ENCODE measurements at regions not wholly inside any gene's neighbourhood (a gene's known extent, or its start where the extent isn't known, plus 50 kb on each side); places are given as distances from the start of the nearest gene placed in this dataset.

DNA sequence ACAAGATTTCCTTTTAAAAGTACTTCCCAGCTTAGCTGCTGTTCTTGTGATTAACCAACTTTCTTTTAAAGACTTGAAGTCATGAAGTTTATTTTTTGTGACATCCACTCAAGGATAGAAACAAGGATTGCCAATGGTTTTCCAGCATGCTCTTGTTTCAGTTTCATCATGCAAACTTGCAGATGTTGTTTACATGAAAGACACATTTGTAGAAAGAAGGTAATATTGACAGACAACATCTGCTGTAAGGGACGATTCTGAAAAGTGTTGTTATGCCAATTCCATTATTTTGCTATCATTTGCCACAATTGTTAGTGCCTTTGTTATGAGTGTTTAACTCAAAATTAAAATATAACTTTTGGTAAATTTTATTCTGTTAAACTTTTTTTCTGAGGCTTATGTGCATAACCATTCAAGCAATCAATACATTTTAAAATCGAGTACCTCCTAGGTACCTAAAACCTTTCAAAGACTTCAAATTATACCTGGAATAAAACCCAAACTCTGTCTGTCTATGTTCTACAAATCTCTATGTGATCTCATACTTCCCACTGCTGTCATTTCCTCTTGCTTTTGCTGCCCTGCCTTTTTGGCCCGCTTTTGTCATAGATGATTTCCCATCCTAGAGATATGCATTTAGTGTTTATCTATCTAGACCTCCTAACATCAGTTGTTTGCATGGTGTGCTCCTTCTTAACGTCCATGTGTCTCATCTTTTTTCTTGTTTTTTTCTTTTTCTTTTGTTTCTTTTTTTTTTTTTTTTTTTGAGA lies 630.4 kb downstream of the NR2F2 start:
- no peak overlapping the region for H3K4me3 ChIP-seq
- 89 to 91% methylated on average over 4 of the region's 4 CpGs for WGBS, 2 donors
- TF ChIP-seq, protein P1, sequence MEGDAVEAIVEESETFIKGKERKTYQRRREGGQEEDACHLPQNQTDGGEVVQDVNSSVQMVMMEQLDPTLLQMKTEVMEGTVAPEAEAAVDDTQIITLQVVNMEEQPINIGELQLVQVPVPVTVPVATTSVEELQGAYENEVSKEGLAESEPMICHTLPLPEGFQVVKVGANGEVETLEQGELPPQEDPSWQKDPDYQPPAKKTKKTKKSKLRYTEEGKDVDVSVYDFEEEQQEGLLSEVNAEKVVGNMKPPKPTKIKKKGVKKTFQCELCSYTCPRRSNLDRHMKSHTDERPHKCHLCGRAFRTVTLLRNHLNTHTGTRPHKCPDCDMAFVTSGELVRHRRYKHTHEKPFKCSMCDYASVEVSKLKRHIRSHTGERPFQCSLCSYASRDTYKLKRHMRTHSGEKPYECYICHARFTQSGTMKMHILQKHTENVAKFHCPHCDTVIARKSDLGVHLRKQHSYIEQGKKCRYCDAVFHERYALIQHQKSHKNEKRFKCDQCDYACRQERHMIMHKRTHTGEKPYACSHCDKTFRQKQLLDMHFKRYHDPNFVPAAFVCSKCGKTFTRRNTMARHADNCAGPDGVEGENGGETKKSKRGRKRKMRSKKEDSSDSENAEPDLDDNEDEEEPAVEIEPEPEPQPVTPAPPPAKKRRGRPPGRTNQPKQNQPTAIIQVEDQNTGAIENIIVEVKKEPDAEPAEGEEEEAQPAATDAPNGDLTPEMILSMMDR (IDR thresholded peaks at IDR 0.05): no peak
- TF ChIP-seq POLR2A (IDR thresholded peaks at IDR 0.05) (no peak), EP300 (IDR thresholded peaks at IDR 0.05) (no peak)
- no peaks in the 10 kb centered on the region for H3K9me3 ChIP-seq
- no peaks in the 10 kb centered on the region for H3K36me3 ChIP-seq
- no peak for DNase-seq (ENCODE audit: low spot score in 2 of 2)
- no peak overlapping the region for H3K27ac ChIP-seq
- no peaks in the 10 kb centered on the region for H3K4me1 ChIP-seq
- no peaks in the 10 kb centered on the region for H3K27me3 ChIP-seq

DNA sequence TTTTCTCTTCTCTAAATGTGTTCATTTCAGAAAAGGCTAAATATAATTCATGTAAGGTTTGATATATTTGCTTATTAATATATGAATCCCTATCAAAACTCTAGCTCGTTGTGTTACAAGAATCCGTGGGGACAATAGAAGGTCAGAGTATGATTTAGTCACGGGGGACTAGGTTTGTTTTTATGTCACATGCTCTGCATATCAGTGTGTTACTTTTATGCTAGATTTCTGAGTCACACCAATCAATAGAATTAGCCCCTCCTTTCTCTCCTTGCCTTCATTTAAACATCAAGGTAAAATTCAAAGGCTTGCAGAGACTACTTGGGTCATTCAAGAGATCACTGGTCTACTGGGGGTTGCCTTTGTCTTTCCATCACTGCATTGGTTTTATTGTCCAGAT lies 636.1 kb downstream of the NR2F2 start:
- Histone ChIP-seq H3K9me3 (no peaks in the 10 kb centered on the region), H3K27me3 (no peaks in the 10 kb centered on the region), H3K4me3 (no peak overlapping the region), H3K27ac (no peak overlapping the region), H3K4me1 (no peaks in the 10 kb centered on the region), H3K36me3 (no peaks in the 10 kb centered on the region)
- no peak for DNase-seq (ENCODE audit: low spot score in 2 of 2)
- TF ChIP-seq, protein P1 (IDR thresholded peaks at IDR 0.05): no peak
- no peak for TF ChIP-seq POLR2A (IDR thresholded peaks at IDR 0.05)
- TF ChIP-seq EP300 (IDR thresholded peaks at IDR 0.05): no peak
- WGBS, 2 donors: 62 to 66% methylated on average over 3 of the region's 3 CpGs

DNA sequence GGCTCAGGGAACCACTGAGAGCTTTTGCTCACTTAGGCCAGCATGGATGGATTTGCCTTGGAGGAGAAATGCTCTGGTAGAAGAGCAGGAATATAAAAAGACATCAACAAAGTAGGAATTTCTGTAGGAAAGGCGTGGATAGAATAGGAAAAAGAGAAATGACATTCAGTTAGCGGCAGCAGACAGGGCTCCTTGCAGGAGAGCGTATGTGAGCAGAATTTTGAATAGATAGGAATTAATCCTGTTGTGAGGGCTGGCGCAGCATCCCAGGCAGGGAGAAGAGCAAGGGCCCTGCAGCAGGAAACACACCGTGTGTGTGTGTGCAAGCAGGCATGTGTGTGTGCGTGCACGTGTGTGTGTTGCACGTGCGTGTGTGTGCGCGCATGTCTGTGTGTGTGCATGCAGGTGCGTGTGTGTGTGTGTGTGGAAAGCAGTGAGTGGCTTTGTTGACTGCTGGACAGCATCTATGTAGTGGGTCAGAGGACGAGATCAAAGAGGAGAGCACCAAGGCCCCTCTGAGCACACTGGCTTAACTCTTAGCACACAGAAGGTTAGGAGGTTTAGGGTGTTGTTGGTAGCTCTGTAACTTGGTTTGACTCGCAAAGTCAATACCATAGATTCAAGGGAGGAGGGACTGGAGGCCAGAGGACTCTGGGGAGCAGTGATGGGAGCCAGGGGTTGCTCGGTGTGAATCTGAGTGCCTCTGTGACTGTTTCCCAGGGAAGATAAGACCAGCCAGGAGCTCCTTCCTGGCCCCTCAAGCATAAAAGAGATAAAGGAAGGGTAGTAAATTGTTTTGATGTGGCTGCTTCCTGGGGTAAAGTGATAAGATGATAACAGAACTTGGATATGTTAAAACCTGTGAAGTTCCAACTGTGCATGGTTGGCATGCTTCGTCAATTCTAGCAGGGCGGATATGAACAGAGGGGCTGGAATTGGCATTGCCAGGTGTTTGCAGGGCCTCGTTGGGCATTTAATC lies 639.5 kb downstream of the NR2F2 start:
- TF ChIP-seq POLR2A (IDR thresholded peaks at IDR 0.05): no peak
- TF ChIP-seq, protein P1 (IDR thresholded peaks at IDR 0.05): no peak
- no peak for TF ChIP-seq EP300 (IDR thresholded peaks at IDR 0.05)
- no peak overlapping the region for H3K4me3 ChIP-seq
- H3K27me3 ChIP-seq: no peaks in the 10 kb centered on the region
- DNase-seq (ENCODE audit: low spot score in 2 of 2): no peak
- H3K9me3 ChIP-seq: no peaks in the 10 kb centered on the region
- WGBS, 2 donors: 79 to 85% methylated on average over 18 of the region's 18 CpGs
- no peaks in the 10 kb centered on the region for H3K4me1 ChIP-seq
- H3K36me3 ChIP-seq: no peaks in the 10 kb centered on the region
- no peak overlapping the region for H3K27ac ChIP-seq

DNA sequence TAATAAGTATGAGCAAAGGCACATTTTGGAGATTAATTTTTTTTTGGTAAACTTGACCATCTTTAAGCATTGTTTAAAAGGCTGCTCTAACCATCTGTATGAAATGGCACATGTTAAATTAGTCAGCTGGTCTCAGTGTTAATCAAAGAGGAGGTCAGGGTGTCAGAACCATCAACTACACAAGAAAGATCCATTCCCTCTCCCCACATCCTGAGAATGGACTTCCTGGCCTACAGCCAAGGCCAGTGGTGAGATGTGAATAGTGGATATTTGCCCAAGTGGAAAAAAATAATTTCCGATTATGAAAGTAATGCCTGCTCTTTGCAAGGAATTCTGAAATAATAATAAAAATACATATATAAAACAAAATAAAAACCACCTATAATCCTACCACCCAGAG lies 641.7 kb downstream of the NR2F2 start:
- 0 to 21% methylated on average over 1 of the region's 1 CpG for WGBS, 2 donors
- TF ChIP-seq POLR2A (IDR thresholded peaks at IDR 0.05) (no peak), EP300 (IDR thresholded peaks at IDR 0.05) (no peak)
- TF ChIP-seq, protein P1 (IDR thresholded peaks at IDR 0.05): no peak
- no peak overlapping the region for H3K27ac ChIP-seq
- no peak for DNase-seq (ENCODE audit: low spot score in 2 of 2)
- H3K4me1 ChIP-seq: no peaks in the 10 kb centered on the region
- H3K9me3 ChIP-seq: no peaks in the 10 kb centered on the region
- H3K27me3 ChIP-seq: no peaks in the 10 kb centered on the region
- H3K36me3 ChIP-seq: no peaks in the 10 kb centered on the region
- no peak overlapping the region for H3K4me3 ChIP-seq

DNA sequence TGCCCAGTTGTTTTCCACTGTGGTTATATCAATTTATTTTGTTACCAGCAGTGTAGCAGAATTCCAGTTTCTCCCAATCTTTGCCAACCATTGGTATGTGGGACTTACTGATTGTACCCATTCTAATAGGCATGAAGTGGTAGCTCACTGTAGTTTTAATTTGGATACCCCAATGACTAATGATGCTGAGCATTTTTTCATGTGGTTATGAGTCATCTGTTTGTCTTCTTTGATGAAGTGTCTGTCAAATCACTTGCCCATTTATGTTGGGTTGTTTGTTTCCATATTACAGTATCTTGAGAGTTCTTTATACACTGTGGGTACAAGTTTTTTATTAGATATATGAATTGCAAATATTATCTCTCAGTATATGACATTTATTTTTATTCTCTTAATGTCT lies 644.3 kb downstream of the NR2F2 start:
- Histone ChIP-seq H3K4me3 (no peak overlapping the region), H3K27ac (no peak overlapping the region), H3K9me3 (no peaks in the 10 kb centered on the region), H3K4me1 (no peaks in the 10 kb centered on the region), H3K27me3 (no peaks in the 10 kb centered on the region), H3K36me3 (no peaks in the 10 kb centered on the region)
- TF ChIP-seq EP300 (IDR thresholded peaks at IDR 0.05): no peak
- TF ChIP-seq, protein P1 (IDR thresholded peaks at IDR 0.05): no peak
- TF ChIP-seq POLR2A (IDR thresholded peaks at IDR 0.05): no peak
- no peak for DNase-seq (ENCODE audit: low spot score in 2 of 2)

Data from tibial nerve (tissue), 4 donors.